Stimulated activated CD8-positive, alpha-beta memory T cell treated with anti-CD3 and anti-CD28 coated beads, Interleukin-12 subunit alpha, Interleukin-12 subunit beta, amount 100 ng/mL, for 4 hours (primary cell): ENCODE measurements at regions not wholly inside any gene's neighbourhood (a gene's known extent, or its start where the extent isn't known, plus 50 kb on each side); places are given as distances from the start of the nearest gene placed in this dataset.
"Not testable (repeated sequence)": the region's sequence is repeated elsewhere in the genome, so short reads cannot be mapped to it uniquely, and the experiment has no call there.

Source experiments
- DNase-seq: peaks from one replicate; pipeline ENCODE4 v3.0.0-alpha.2; 2020; ENCODE audit warnings: low read depth

DNA sequence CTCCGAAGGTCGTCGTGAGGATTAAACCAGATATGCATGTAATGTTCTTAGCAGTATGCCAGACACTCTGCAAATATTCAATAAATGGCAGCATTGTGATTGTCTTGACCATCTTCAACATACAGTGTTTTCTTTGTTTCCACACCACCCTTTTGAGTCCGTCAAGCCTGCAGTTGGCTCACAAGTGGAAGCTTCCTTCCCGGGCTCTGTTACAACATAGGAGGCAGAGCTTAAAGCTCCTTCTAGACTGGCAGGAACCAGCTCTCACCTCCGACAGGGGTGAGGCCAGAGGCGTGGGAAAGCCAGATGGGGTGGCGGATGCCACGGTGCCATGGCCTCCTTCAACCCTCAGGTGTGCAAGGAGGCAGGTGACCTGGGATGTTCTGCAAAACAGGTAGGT is 138.3 kb downstream of the FOXL1 start:
- DNase-seq, result no peak

DNA sequence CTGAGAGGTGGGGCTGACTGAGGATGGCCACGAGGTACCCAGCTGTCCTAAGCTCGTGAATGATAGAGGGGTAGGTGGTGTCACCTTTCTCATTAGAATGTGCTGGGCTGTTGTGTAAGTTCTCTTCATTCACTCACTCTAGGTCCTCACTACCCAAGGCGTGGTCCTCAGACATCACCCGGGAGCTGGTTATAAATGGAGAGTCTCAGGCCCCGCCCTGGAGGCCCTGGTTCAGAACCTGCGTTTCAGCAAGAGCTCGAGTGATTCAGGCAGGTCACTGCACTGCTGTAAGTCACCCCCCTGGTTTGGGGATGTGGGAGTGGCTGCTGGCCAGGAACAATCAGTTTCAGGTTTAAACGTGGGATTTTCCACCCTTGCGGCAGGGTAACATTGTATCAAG is 139.8 kb downstream of the FOXL1 start:
- no peak for DNase-seq

GRCh38 chr16:86722970-86723369 is 144.6 kb downstream of the FOXL1 start:
- DNase-seq, result no peak

DNA sequence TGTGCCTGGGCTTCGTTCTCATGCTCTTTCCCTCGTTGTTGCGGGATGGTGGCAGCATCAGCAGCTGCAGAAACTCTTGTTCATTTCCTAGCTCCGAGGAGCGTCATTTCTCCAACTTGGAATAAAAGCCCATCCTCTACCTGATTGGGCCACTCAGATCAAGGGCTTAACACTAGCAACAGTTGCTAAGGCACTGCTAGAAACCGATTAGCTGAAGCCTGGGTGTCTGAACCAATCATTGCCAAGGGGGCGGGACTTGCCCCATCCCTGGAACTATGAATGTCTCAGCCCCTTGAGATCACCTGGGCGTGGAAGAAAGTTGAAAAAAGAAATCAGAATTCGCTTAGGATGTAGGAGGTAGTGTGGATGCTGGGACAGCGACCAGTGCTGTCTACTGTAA is 145.3 kb downstream of the FOXL1 start:
- DNase-seq, result no peak

GRCh38 chr16:86725401-86725800 is 147.1 kb downstream of the FOXL1 start:
- no peak for DNase-seq

DNA sequence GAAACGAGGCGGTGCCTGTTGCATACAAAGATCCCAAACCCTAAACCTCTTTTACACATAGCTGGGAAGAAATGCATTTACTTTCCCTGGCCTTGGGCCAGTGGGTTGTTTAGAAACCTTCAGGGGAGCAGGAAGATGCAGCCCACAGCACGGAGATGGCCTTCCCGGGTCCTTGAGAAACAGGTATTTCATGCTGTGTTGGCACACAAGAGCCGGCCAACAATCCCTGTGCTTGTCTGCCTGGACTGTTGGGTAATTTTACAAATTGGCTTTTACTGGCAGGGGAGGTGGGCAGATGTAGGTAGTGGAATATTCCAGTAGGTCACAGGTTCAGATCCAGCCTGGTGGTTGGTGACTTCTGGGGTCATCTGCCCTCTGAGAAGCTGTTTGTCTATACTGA is 148.0 kb downstream of the FOXL1 start:
- no peak for DNase-seq

DNA sequence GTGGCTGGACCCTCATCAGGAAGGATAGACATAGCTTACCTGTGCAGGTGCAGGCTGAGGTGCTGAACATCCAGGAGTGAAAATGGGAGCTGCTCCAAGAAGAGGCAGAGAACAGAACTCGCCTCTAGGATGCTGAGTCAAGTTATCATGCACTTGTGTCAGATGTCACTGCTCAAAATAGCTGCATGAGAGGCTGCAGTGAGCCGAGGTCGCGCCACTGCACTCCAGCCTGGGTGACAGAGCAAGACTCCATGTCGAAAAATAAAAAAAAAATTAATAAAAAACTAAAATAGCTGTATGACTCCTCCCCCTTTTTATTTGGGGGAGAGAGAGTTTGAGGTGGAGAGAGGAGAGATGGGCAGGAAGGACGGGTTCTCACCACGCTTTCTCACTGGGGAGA is 148.8 kb downstream of the FOXL1 start:
- DNase-seq, result no peak

DNA sequence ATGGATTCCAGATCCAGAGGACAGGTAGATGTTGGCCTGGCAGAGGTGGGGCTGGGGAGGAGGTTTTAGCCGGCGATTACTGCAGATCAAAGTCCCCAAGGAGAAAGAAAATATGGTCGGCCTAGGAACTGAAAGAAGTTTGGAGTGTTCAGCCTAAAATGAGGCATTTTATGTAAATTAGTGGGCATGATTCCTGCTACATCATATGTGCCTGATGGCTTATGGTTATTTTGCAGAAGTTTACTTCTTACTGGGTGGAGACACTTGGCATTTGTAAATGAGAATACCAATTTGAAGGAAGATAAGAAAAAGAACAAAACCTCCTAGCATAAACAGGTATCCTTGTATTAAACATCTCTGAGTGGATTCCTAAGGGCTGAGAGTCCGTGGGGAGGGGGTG is 149.3 kb downstream of the FOXL1 start:
- no peak for DNase-seq

DNA sequence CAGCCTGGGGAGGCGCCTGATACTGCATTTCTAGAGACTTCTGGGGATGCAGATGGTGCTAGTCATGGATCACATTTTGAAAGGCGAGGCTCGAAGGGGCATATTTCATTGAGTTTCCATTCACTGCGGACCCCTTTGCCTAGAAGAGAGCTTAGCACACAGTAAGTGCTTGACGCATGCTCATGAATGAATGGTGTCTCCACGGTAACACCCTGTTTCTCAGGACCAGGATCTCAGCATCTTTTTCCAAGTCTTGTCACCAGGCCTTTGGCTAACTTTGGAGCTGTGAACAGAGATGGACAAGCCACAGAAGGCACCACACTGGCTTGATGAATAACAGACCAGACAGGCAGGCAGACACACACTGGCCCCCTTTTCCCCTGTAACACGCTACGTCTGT is 151.3 kb downstream of the FOXL1 start:
- DNase-seq, result no peak

DNA sequence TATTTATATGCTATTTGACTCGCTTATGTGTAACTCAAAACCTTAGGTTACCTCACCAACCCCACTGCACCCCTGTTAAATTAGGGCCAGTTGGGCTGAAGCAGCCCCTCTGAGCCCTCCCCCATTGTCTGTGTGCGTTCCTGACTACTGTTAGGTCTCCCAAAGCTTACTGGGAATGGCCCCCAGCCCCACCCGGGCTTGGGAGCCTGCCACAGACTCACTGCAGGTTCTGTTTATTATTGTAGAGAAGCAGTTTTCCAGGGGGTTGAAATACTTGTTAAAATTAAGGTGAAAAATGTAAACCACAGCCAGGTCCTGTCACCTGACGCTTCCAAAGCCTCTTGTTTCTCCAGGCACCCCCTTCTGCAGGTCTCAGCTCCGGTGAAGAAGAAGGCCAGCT is 151.7 kb downstream of the FOXL1 start:
- DNase-seq, result no peak

GRCh38 chr16:86730597-86730996 is 152.2 kb downstream of the FOXL1 start:
- DNase-seq, result no peak

GRCh38 chr16:86732621-86733295 is 154.4 kb downstream of the FOXL1 start:
- DNase-seq, result no peak

DNA sequence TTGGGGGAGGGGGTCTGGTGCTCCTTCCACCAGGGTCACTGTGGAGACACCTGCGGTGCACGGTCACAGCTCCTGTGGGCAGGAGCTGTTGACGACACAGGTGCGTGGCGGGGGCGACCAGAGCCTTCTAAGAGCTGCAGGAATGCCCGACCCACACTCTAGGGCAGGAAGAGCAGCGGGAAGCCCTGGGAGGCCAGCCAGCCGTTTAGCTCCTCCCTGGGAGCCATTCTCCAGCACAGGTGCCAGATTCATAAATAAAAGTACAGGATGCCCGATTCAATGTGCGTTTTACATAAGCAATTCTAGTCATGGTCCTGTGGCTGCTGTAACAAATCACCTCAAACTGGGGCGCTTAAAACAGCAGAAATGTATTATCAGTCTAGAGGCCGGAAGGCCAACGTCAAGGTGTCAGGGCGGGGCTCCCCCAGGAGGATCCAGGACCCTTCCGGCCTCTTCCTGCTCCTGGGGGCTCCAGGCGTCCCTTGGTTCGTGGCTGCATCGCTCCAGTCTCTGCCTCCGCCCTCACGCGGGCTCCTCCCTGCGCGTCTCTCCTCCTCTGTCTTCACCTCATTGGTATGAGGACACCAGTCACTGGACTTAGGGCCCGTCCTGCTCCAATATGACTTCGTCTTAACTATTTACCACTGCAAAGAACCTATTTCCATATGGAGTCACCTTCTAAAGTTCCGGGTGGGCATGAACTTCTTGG is 155.4 kb downstream of the FOXL1 start:
- no peak for DNase-seq

DNA sequence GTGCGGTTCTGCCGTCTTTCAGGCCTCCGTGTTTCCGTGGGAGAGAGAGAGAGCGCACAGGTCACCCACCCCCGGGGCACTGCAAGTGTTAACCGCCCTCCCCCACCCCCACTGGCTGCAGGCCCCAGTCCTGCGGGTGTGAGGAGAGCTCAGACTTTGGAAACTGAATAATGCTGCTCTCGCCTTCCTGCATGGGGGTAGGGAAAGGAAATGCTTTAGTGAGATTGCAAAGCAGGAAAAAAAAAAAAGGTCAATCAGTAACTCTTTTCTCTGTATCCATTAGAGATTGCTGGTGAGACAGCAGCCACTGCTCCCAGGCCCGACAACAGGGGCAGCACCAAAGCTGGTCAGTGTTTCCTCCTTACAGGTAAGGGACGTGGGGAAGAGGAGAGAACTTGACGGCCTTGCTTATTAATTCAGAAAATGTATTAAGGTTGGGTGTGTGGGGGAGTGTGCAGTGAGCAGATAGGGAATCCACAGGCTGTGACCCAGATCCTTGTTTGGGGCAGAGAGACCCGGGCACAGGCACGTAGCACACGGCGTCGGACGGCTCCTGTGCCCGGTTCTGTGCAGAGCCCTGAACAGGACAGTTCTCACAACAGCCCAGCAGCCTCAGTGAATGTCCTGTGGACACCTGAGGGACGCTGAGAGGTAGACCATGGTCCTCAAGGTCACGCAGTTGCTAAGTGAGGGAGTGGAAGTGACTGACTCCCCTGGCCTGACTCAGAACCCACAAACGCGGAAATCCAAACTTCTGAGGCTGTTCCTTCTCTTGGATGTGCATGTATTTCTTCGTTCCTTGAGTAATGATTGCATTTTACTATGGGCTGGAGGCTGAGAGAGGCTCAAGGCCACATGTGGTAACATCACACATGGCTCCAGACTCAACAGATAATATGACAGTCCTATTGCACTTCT is 156.5 kb downstream of the FOXL1 start:
- no peak for DNase-seq

DNA sequence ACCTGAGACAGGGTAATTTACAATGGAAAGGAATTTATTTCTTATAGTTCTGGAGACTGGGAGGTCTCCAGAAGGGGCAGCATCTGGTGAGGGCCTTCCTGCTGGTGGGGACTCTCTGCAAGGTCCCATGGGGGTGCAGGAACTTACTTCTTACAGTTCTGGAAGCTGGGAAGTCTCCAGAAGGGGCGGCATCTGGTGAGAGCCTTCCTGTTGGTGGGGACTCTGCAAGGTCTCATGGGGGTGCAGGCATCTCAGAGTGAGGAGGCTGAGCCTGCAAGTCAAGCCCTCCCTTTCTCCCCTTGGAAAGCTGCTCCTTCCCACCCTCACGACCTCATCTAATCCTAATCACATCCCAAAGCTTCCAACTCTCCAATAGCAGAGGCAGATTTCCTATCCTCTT is 157.4 kb downstream of the FOXL1 start:
- DNase-seq, result no peak

- DNase-seq, result no peak
Observed at GRCh38 chr16:86736502-86736901, 158.2 kb downstream of the FOXL1 start.

- no peak for DNase-seq
Observed at GRCh38 chr16:86737083-86737482, 158.7 kb downstream of the FOXL1 start.

- DNase-seq, result not testable (repeated sequence)
Observed at GRCh38 chr16:86738322-86738721, 160.0 kb downstream of the FOXL1 start.

DNA sequence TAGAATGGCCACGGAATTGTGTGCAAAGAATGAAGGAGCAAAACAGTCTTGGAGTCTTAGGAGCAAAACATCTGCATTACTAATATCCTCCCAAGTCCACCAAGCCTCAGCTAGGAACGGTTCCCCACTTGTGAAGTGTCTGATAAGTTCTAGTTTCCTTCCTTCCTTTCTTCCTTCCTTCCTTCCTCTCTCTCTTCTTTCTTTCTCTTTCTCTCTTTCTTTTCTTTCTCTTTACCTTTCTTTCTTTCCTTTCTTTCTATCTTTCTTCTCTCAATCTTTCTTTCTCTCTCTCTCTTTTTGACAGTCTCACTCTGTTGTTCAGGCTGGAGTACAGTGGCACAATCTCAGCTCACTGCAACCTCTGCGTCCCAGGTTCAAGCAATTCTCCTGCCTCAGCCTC is 160.8 kb downstream of the FOXL1 start:
- no peak for DNase-seq

DNA sequence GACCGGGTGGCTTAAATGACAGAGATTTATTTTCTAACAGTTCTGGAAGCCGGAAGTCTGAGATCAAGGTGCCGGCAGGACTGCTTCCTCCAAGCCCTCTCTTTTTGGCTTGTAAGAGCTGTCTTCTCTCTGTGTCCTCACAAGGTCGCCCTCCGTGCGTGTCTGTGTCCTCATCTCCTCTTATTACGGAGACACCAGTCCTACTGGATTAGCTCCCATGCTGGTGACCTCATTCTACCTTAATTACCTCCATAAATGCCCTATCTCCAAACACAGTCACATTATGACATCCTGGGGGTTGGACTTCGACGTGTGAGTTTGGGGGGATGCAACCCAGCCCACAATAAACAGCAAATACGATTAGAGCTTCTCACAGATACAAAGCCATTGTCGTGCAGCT is 161.5 kb downstream of the FOXL1 start:
- no peak for DNase-seq

DNA sequence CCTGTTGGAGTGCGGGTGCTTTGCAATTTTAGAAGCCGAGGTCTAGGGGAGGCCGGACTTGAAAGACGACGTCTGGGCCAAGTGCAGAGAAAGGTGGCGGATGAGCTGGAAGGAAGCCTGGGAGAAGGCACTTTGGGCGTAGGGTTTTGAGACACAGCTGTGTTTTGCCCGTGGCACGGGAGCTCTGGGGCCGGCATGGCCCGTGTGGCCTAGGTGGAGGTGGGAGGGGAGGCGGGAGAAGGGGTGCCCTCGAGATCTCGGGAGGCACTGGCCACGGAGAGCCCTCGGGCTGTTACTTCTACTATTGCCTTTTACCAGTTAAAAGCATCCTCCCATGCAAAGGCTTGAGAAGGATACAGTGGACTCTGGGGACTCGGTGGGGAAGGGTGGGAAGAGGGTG is 161.9 kb downstream of the FOXL1 start:
- DNase-seq, result no peak

GRCh38 chr16:86740906-86741799 is 162.8 kb downstream of the FOXL1 start:
- no peak for DNase-seq
